ENCODE measurements at regions not wholly inside any gene's neighbourhood (a gene's known extent, or its start where the extent isn't known, plus 50 kb on each side); places are given as distances from the start of the nearest gene placed in this dataset.

- TF ChIP-seq CTCF (conservative IDR thresholded peaks at IDR 0.05 in 1 of 2, IDR thresholded peaks at IDR 0.05 in 1 of 2; ENCODE audit: low read depth in 1 of 2, low read length in 2 of 2): no peak
- no peak for TF ChIP-seq EZH2 (IDR thresholded peaks at IDR 0.05; ENCODE audit: low read length, missing control alignments)
These were observed 417.6 kb upstream of the AUTS2 start for GRCh38 chr7:69180662-69181061.

Data from fibroblast of lung (primary cell).